ENCODE measurements at regions not wholly inside any gene's neighbourhood (a gene's known extent, or its start where the extent isn't known, plus 50 kb on each side); places are given as distances from the start of the nearest gene placed in this dataset.

DNA sequence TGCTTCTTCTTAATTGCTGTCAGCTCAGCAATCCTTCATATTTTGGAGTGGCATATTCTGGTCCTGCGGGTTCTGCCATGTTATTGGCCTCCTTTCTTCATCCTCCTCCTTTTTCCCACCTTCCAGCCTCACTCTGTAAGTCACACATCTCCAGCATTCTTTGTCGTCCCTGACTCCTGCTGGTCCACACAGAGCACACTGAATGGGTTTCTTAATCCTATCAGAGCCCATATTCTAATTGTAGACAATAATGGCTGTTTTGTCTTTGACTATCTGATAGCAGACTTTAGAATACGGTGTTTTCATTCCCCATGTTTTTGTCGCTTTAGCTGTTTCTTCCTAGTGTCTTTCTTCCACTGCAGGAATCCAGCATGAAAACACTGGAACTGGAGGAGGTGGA lies 389.6 kb downstream of the REEP3 start:
- TF ChIP-seq, protein P1, sequence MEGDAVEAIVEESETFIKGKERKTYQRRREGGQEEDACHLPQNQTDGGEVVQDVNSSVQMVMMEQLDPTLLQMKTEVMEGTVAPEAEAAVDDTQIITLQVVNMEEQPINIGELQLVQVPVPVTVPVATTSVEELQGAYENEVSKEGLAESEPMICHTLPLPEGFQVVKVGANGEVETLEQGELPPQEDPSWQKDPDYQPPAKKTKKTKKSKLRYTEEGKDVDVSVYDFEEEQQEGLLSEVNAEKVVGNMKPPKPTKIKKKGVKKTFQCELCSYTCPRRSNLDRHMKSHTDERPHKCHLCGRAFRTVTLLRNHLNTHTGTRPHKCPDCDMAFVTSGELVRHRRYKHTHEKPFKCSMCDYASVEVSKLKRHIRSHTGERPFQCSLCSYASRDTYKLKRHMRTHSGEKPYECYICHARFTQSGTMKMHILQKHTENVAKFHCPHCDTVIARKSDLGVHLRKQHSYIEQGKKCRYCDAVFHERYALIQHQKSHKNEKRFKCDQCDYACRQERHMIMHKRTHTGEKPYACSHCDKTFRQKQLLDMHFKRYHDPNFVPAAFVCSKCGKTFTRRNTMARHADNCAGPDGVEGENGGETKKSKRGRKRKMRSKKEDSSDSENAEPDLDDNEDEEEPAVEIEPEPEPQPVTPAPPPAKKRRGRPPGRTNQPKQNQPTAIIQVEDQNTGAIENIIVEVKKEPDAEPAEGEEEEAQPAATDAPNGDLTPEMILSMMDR (IDR thresholded peaks at IDR 0.05), result no peak
- no peak for TF ChIP-seq POLR2AphosphoS5 (IDR thresholded peaks at IDR 0.05)
